HG02981 (cell line): ENCODE measurements at regions not wholly inside any gene's neighbourhood (a gene's known extent, or its start where the extent isn't known, plus 50 kb on each side); places are given as distances from the start of the nearest gene placed in this dataset.

ENCODE experiments used
- ATAC-seq: cut with Tn5 transposase; IDR thresholded peaks from one replicate; pipeline ENCODE4 v1.9.1; 2021; ENCODE audit warnings: mild to moderate bottlenecking, moderate library complexity; ENCODE audit not compliant: unreplicated experiment

DNA sequence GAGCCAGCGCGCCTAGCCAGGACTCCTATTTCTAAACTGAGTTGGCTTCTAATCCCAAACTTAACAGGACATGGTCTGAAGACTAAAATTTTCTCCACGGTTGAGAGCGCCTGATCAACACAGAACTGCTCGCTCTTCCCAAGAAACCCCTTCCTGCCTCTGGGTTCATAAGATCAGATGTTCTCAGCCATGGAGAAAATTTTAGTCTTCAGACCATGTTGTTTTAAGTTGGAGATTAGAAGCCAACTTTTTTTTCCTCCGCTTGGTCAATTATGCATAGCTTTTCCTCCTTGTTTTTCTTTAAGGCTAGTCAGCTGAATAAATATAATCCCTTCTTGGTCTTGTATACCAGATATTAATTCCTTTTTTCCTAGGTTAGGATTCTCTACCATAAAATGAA, 356.6 kb upstream of the ADAMTS9 start:
- ATAC-seq, result no peak

GRCh38 chr3:65042675-65043074, 354.9 kb upstream of the ADAMTS9 start:
- no peak for ATAC-seq

GRCh38 chr3:65039754-65040210, 352.0 kb upstream of the ADAMTS9 start:
- ATAC-seq, result no peak

DNA sequence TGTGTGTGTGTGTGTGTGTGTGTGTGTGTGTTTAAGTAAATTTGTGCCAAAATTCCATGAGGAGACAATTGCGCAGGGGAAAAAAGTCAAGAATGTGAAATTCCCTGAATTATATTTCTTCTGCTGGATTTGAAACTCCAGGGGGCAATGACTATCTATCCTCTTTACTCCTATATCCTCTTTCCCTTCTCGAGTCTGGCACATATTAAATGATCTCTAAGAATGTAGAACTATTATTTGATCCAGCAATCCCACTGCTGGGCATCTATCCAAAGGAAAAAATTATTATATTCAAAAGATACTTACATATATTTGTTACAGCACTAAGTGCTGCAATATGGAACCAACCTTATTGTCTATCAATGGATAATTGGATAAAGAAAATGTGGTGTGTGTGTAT, 350.1 kb upstream of the ADAMTS9 start:
- no peak for ATAC-seq

- ATAC-seq, result no peak
These were observed 347.4 kb upstream of the ADAMTS9 start for GRCh38 chr3:65035246-65035645.

DNA sequence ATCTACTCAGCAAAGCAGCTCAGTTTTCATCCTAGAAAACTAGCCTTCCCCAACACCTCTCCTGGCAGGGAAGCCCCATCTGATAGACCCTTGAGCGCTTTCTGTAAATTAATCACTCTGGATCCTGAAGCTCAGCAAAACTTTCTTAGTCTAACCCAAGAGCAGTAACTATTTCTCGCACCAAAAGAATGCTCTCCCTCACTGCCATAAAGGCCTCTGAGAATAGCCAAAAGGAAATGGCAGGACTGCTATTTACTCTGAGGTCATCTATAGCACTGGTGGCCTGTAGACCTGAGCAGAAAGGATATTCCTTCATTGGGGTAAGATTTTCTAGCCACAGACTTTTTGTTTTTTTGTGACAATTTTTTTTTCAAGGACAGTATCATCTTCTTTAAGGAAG, 345.8 kb upstream of the ADAMTS9 start:
- ATAC-seq, result no peak

DNA sequence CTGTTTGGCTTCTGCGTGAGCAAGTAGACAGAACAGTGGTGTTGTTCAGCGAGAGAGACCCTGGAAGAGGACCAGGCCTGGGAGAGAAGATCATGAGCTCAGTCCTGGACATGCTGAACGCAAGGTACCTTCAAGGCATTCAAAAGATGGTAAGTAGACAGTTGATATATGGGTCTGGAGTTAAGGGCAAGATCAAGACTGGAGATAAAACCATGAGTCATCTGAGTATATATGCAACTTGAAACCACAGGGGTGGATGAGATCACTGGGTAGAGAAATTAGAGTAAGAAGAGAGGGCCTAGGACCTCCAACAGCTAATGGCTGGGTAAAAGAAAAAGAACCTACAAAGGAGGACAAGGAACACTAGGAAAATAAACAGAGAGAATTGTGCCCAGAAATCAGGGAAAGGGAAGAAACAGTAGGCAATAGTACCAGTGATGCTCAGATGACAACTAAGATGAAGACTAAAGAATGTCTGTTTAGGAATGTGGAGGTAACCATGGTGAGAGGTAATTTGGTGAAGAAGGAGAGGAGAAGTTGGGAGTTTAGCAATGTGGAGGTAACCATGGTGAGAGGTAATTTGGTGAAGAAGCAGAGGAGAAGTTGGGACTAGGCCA, 343.2 kb upstream of the ADAMTS9 start:
- ATAC-seq, result no peak

DNA sequence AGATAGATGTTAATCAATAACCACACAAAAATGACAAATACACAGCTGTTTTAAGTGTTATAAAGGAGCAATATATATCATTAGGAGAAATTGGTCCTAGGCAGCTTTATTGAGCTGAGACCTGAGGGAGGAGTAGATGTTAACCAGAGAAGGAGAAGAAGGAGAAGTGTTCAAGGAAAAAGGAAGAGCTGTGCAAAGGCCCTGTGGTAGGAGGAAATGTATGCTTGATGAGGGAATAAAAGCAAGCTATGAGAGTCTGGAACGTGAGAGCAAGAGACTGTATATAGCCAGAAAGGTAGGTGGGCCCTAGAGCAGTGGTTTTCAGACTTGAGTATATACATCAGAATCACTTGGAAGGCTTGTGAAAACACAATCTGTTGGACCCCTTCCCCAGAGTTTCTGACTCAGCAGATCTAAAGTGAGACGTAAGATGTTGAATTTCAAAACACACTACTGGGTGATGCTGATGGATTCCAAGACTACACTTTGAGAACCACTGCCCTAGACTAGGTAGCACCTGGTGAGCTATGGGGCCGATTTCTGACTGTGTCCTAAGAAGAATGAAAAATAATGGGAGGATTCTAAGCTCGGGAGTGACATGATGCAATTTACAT, 342.3 kb upstream of the ADAMTS9 start:
- ATAC-seq, result no peak

DNA sequence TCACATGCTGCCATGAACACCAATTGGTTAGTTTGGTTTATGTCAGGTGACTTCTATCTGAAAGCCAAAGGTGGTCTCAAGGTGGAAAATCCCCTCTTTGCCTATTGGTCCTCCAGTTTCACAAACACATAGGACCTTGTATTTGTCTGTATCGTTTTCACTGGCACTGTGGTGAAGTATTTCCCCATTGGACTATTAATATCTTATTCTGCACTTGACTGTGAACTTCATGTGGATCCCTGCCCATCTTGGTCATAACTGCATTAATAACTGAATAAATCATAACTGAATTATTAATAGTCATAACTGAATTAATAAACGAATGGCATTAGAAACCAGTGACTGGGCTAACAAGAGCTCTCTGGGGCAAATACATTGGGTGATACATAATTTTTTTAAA, 341.3 kb upstream of the ADAMTS9 start:
- ATAC-seq, result no peak

GRCh38 chr3:65028024-65028423, 340.2 kb upstream of the ADAMTS9 start:
- ATAC-seq, result no peak

GRCh38 chr3:65027335-65027734, 339.5 kb upstream of the ADAMTS9 start:
- ATAC-seq, result no peak

GRCh38 chr3:65026151-65026550, 338.4 kb upstream of the ADAMTS9 start:
- no peak for ATAC-seq

DNA sequence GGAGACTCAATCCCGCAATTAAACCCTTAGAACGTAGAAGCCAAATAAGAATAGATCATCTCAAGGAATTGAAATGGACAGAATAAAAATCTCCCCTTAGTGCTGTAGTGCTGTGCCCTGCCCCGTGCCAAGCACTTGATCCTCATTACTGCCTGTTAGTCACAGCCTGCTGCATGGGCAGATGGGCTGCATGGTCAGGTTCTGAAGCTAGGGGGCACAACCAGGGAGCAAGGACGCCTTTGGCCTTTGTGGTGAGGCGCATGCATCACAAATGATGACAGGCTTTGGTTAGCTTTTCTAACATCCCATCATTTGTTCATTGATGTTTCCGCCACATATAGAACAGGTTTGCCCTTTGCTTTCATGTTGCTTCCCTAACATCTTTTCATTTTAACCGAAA, 336.3 kb upstream of the ADAMTS9 start:
- no peak for ATAC-seq

- ATAC-seq, result no peak
These were observed 332.7 kb upstream of the ADAMTS9 start for GRCh38 chr3:65020281-65021160.

- ATAC-seq, result no peak
These were observed 331.7 kb upstream of the ADAMTS9 start for GRCh38 chr3:65019443-65020055.

- ATAC-seq, result no peak
These were observed 331.0 kb upstream of the ADAMTS9 start for GRCh38 chr3:65018801-65019200.

DNA sequence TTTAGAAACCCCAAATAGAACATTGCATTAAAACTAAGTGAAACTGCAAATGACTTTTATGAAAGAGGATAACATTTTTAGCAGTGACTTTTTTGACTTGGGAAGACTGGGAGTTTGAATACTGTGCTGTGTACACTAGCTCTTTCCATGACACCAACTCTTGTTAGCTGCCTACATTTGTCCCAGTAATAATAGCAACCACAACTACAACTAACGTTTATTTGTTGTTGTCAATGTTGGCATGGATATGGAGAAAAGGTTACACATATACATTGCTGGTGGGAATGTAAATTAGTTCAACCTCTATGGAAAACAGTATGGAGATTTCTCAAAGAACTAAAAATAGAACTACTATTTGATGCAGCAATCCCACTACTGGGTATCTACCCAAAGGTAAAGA, 329.6 kb upstream of the ADAMTS9 start:
- no peak for ATAC-seq

GRCh38 chr3:65015711-65016110, 327.9 kb upstream of the ADAMTS9 start:
- no peak for ATAC-seq

GRCh38 chr3:65013053-65013452, 325.3 kb upstream of the ADAMTS9 start:
- no peak for ATAC-seq

DNA sequence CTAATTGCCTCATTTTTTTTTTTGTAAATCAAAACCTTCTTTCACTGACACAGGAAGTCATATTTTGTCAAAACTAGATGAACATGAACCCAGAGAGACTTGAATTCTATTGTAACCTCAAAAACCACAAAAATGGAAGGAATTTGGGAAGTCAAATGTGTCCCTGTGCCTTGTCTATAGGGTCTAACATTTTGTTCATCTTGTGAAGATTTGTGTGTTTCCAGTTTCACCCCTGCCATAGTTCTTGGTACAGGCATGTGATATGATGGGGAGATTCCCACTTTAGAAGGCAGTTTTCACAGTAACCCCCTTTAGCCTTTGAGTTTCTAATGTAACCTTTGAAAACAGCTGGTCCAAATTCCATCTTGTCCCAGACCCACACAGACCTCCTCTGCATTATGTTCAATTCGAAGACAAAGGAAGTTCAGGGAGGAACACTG, 318.5 kb upstream of the ADAMTS9 start:
- no peak for ATAC-seq

DNA sequence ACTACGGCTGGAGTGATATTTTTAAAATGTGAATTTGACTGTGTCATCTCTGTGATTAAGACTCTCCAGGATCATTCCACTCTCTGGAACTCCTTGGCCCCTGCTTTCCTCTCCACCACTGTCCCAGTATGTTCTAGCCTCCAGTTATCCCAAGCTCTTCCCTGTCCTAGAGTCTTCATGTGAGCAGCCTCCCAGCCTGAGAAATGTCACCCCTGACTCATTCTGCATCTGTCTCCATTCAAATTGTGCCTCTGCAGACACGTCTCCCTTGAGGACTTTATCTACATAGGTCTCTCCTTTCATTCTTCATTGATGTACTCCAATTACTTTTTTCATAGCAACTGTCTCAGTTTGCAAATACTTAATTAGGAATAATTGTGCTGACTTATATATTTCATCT, 317.7 kb upstream of the ADAMTS9 start:
- ATAC-seq, result no peak
